HG02943 (cell line): ENCODE measurements at regions not wholly inside any gene's neighbourhood (a gene's known extent, or its start where the extent isn't known, plus 50 kb on each side); places are given as distances from the start of the nearest gene placed in this dataset.
"Not testable (repeated sequence)": the region's sequence is repeated elsewhere in the genome, so short reads cannot be mapped to it uniquely, and the experiment has no call there.

Experiments
- ATAC-seq: cut with Tn5 transposase; IDR thresholded peaks from one replicate; pipeline ENCODE4 v1.9.1; 2021; ENCODE audit warnings: mild to moderate bottlenecking, low read depth, moderate library complexity; ENCODE audit not compliant: unreplicated experiment

DNA sequence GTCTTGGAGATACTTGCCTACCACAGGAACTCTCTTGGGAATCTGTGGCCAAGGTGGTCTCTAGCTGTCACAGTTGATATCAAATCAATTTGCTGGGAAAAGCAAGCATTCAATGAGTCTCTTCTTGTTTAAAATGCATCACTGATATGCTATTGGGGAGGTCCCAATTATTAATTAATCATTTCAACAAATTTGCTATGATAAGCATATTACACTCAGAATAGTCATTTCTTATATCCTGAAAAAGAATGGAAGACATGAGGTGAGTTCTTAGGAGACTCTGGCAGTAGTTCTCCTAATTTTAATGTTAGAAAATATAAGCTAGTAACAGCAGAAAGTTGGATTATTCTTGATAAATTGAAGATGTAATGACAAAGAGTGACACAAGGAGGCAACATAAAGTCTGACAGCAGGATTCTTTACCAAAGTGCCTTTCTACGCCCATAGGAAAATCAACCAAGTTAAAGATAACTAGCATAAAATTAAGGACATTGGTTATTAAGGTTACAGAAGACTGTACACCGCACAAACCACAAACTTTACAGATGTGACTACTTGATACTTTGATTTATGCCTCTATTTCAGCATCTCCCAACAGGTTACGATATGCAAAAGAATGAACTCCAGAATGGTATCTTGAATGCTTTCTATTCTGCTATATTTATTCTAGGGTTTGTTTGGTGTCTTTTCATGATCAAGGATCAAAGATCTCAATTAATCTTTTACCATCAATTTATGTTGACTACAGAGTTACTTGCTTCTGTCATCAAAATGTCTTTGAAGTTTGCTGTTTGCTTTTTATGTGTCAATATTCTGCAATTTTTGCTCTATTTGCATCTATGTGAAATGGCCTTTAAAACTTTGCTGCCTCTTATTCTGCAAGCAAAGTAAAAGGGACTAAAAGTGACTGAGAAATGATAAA lies 349.6 kb upstream of the CLEC14A start:
- no peak for ATAC-seq

- not testable (repeated sequence) for ATAC-seq
Observed at GRCh38 chr14:38600572-38600971, 344.7 kb upstream of the CLEC14A start.

- ATAC-seq = no peak
Observed at GRCh38 chr14:38593476-38593875, 337.6 kb upstream of the CLEC14A start.

- no peak for ATAC-seq
Observed at GRCh38 chr14:38592764-38593442, 337.0 kb upstream of the CLEC14A start.

DNA sequence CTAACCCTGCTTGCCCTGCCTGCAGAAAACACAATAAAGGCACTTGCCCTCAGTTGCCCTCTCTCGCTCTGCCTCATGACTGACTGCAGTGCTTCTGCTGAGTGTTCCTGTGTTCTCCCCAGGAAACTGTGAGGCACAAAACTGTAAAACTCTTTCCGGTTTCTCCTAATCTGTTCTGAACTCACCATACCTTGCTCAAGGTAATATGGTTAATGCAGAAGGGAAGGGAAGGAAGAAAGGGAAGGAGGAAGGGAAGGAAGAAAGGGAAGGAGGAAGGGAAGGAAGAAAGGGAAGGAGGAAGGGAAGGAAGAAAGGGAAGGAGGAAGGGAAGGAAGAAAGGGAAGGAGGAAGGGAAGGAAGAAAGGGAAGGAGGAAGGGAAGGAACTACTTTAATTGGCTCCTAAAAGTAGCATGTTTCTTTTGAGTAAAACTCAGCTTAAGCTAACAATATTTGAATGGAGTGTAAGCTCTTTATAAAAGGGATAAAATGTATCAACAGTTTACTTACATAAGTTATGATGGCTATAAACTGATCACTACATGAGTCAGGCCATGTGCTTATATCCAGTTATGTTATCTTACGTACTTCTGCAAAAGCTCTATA lies 334.0 kb upstream of the CLEC14A start:
- ATAC-seq = no peak

- ATAC-seq = no peak
Observed at GRCh38 chr14:38583471-38583870, 327.6 kb upstream of the CLEC14A start.

- ATAC-seq = no peak
Observed at GRCh38 chr14:38578278-38578681, 322.4 kb upstream of the CLEC14A start.

DNA sequence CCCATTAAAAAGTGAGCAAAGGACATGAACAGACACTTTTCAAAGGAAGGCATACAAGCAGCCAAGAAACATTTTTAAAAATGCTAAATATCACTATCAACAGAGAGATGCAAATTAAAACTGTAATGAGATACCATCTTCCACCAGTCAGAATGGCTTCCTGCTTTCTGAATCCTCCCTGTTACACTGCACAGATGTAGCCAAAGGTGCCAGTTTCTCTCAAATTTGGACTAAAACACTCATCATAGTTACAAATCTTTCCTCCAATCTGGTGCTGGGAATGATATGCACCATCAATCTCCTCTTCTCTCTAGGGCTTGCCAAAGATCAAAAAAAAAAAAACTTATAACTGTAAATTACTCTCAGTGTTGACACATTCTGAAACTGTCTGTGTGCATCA lies 311.8 kb upstream of the CLEC14A start:
- ATAC-seq = no peak

DNA sequence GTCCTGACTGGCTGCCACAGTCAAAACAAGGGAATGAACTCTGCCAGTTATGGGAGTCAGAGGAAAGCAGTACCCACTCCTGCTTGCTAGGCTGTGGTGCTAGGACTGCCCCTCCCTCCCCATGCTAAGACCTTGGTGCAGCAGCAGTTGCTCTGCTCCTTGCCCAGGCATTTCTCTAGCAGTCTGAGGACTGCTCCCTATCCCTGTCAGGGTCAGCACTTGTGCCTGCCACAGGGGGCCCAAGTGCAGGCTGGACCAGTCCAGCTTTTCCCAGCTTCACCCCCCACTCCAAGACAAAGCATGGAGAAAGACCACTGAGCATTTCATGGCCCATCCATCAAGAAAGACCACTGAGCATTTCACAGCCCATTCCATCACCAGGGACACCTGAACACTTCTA lies 305.8 kb upstream of the CLEC14A start:
- no peak for ATAC-seq

- ATAC-seq = no peak
Observed at GRCh38 chr14:38559711-38560110, 303.8 kb upstream of the CLEC14A start.

DNA sequence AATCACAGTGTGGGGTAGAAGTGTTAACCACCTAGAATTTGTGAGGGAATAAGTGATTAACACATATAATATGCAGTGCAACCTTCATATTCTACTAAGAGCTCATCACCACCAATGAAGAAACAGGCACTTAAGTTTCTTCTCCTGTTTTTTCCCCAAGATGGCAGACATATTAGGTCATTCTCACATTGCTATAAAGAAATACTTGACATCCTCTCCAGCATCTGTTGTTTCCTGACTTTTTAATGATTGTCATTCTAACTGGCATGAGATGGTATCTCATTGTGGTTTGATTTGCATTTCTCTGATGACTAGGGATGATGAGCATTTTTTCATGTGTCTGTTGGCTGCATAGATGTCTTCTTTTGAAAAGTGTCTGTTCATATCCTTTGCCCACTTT lies 301.5 kb upstream of the CLEC14A start:
- not testable (repeated sequence) for ATAC-seq

DNA sequence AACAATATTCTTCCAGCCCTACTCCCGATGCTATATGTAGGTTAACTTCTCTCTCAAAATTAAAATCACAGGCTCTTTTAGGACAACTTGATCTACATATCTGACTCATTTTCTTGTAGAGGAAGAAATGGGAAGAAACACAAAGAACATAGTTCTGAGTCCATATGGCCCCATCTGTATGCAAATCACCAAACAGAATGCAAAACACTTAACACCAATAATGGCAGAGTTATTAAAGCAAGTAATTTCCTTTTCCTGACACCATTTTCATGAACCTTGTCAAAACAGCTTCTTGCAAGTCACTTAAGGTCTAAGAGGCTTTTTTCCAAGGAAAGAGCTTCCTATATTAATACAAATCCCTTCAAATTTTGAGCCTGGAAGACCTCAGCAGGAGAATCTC lies 300.4 kb upstream of the CLEC14A start:
- ATAC-seq = no peak

- ATAC-seq = no peak
Observed at GRCh38 chr14:38554026-38554425, 298.1 kb upstream of the CLEC14A start.

DNA sequence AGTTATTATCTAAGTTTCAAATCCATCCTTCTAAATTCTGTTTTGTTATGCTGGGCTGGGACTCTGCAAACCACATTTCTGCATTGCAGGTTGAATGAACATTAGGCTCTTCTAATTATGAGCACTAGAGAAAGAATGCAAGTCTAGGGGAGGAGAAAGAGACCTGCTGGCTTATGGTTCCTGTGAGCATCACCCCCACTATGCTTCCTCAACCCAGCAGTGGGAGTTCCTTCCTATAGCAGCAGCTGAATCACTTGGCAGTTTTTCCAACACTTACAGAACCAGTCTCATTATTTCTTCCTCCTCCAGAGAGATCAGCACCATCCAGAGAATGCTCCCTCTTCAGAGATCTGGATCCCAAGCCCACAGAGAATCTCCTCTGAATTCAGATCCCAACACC lies 297.7 kb upstream of the CLEC14A start:
- no peak for ATAC-seq

- ATAC-seq = no peak
Observed at GRCh38 chr14:38549564-38549963, 293.7 kb upstream of the CLEC14A start.

GRCh38 chr14:38547961-38548490 lies 292.1 kb upstream of the CLEC14A start:
- ATAC-seq = no peak

DNA sequence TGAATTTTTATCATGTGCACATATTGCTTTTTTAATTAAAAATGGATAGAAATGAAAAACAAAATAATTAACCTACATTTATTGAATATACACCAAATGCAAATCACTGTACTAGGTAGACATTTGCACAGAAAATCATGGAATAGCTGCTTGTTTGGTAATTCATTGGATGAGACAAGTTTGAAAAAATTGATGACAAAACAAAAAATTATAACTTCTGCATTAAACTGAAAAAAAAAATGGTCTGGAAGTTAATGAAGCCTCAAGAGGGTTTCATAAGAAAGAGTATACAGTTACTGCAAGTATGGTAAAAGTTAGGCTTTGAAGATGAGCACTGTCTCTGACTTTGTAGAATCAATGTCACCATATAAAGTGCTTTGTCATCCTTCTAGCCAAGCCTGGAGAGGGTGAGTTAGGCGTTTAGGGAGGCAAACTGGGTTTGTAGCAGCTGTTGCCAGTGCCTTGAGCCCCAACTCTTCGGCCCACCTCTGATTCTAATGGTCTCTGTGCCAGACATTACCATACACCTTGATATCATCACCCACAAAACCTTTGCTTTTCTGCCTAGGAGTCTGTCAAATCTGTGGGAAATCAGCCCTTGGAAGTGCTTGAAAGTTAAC lies 291.1 kb upstream of the CLEC14A start:
- no peak for ATAC-seq

DNA sequence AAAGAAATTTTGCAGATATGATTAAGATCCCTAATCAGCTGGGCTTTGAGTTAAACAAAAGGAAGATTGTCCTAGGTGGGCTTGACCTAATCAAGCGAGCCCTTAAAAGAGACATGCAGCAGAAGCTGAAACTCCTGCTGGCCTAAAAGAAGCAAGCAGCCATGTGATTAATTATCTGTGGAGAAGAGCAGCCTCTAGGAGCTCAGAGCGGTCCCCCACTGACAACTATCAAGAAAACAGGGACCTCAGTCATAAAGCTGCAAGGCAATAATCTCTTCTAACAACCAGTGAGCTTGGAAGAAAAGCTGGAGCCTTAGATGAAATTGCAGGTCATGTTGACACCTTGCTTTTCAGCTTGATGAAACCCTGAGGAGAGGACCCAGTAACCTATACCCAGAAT lies 288.9 kb upstream of the CLEC14A start:
- ATAC-seq = no peak

GRCh38 chr14:38543851-38544250 lies 288.0 kb upstream of the CLEC14A start:
- ATAC-seq = not testable (repeated sequence)

DNA sequence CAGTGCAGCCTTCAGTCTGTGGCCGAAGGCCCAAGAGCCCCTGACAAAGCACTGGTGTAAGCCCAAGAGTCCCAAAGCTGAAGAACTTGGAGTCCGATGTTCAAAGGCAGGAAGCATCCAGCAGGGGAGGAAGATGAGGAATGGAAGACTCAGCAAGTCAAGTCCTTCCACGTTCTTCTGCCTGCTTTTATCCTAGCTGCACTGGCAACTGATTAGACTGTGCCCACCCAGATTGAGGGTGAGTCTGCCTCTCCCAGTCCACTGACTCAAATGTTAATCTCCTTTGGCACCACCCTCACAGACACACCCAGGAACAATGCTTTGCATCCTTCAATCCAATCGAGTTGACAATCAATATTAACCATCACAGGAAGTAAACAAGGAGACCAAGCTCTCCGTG lies 282.2 kb upstream of the CLEC14A start:
- not testable (repeated sequence) for ATAC-seq
